ENCODE measurements at regions not wholly inside any gene's neighbourhood (a gene's known extent, or its start where the extent isn't known, plus 50 kb on each side); places are given as distances from the start of the nearest gene placed in this dataset.

- intact Hi-C loops (cut with DNase I) = no loop called here
- DNase-seq = no peak
- TF ChIP-seq CTCF (IDR thresholded peaks at IDR 0.05) = no peak
- no peak for TF ChIP-seq POLR2A (IDR thresholded peaks at IDR 0.05)
- H3K36me3 ChIP-seq = no peaks in the 10 kb centered on the region
- no peak overlapping the region for H3K27ac ChIP-seq
- H3K4me1 ChIP-seq = no peaks in the 10 kb centered on the region
- WGBS, 2 donors = 92 to 94% methylated on average over 11 of the region's 11 CpGs
- no peak overlapping the region for H3K4me3 ChIP-seq (replicated peaks in 1 of 3)
- no peaks in the 10 kb centered on the region for H3K9me3 ChIP-seq
- H3K27me3 ChIP-seq = no peaks in the 10 kb centered on the region
These were observed 112.8 kb upstream of the SLC39A10 start for GRCh38 chr2:195543902-195544894.

GRCh38 chr2:195543063-195543462 lies 114.0 kb upstream of the SLC39A10 start:
- Histone ChIP-seq H3K4me1 (no peaks in the 10 kb centered on the region), H3K27me3 (no peaks in the 10 kb centered on the region), H3K9me3 (no peaks in the 10 kb centered on the region), H3K36me3 (no peaks in the 10 kb centered on the region), H3K27ac (no peak overlapping the region), H3K4me3 (replicated peaks in 1 of 3) (no peak overlapping the region)
- DNase-seq = no peak
- WGBS, 2 donors = 88 to 98% methylated on average over 2 of the region's 2 CpGs
- TF ChIP-seq POLR2A (IDR thresholded peaks at IDR 0.05) (no peak), CTCF (IDR thresholded peaks at IDR 0.05) (no peak)
- intact Hi-C loops (cut with DNase I) = no loop called here

GRCh38 chr2:195542067-195542466 lies 115.0 kb upstream of the SLC39A10 start:
- Histone ChIP-seq H3K36me3 (no peaks in the 10 kb centered on the region), H3K27ac (no peak overlapping the region), H3K4me1 (no peaks in the 10 kb centered on the region), H3K27me3 (no peaks in the 10 kb centered on the region), H3K4me3 (replicated peaks in 1 of 3) (no peak overlapping the region), H3K9me3 (no peaks in the 10 kb centered on the region)
- no peak for TF ChIP-seq CTCF (IDR thresholded peaks at IDR 0.05)
- TF ChIP-seq POLR2A (IDR thresholded peaks at IDR 0.05) = no peak
- intact Hi-C loops (cut with DNase I) = no loop called here
- 71 to 82% methylated on average over 4 of the region's 4 CpGs for WGBS, 2 donors
- no peak for DNase-seq

GRCh38 chr2:195538937-195539336 lies 118.1 kb upstream of the SLC39A10 start:
- intact Hi-C loops (cut with DNase I) = no loop called here
- DNase-seq = no peak
- Histone ChIP-seq H3K4me1 (no peaks in the 10 kb centered on the region), H3K27ac (no peak overlapping the region), H3K27me3 (no peaks in the 10 kb centered on the region), H3K9me3 (no peaks in the 10 kb centered on the region), H3K36me3 (no peaks in the 10 kb centered on the region), H3K4me3 (replicated peaks in 1 of 3) (no peak overlapping the region)
- WGBS, 2 donors = 92 to 93% methylated on average over 2 of the region's 2 CpGs
- TF ChIP-seq CTCF (IDR thresholded peaks at IDR 0.05) (no peak), POLR2A (IDR thresholded peaks at IDR 0.05) (no peak)

- DNase-seq = no peak
- TF ChIP-seq POLR2A (IDR thresholded peaks at IDR 0.05) (no peak), CTCF (IDR thresholded peaks at IDR 0.05) (no peak)
- Histone ChIP-seq H3K4me3 (replicated peaks in 1 of 3) (no peak overlapping the region), H3K9me3 (no peaks in the 10 kb centered on the region), H3K36me3 (no peaks in the 10 kb centered on the region), H3K27me3 (no peaks in the 10 kb centered on the region), H3K27ac (no peak overlapping the region), H3K4me1 (peaks cover 4 to 5% of the 10 kb centered on the region in 2 donors)
- intact Hi-C loops (cut with DNase I) = no loop called here
- 52 to 55% methylated on average over 3 of the region's 3 CpGs for WGBS, 2 donors
These were observed 119.2 kb upstream of the SLC39A10 start for GRCh38 chr2:195537811-195538210.
